Retinal pigment epithelial cell (primary cell): ENCODE measurements at regions not wholly inside any gene's neighbourhood (a gene's known extent, or its start where the extent isn't known, plus 50 kb on each side); places are given as distances from the start of the nearest gene placed in this dataset.

ENCODE experiments used
- DNase-seq: peaks from one replicate; pipeline ENCODE4 v3.0.0-alpha.2; 2010; ENCODE audit warnings: low read depth
- H3K4me3 ChIP-seq: 2 replicates; pipeline ENCODE4 v1.5.1; 2011; ENCODE audit warnings: mild to moderate bottlenecking, low read length, control low read depth, moderate library complexity
- TF ChIP-seq, protein P1 (sequence below): conservative IDR thresholded peaks from 2 replicates; pipeline ENCODE4 v1.5.1; 2011; ENCODE audit warnings: low read depth, low read length, control low read depth, inconsistent platforms

DNA sequence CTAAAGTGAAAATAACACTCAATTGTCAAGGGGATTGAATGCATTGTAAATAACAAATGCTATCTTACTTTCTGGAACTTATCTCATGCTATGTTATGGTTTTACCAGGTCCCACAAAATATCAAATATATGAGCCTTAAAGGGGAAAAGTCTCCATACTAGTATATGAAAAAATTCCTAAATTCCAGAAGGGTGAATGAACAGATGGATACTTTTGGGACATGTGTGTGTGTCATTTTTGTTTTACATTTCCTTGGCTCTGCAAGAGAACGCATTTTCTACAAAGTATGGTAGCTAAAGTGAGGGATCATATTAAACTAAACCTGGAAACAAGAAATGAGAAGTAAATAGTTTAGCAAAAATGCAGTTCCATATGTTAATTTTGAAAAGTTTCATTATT, 682.8 kb downstream of the INHBA start:
- no peak overlapping the region for H3K4me3 ChIP-seq
- DNase-seq = no peak
- TF ChIP-seq, protein P1, sequence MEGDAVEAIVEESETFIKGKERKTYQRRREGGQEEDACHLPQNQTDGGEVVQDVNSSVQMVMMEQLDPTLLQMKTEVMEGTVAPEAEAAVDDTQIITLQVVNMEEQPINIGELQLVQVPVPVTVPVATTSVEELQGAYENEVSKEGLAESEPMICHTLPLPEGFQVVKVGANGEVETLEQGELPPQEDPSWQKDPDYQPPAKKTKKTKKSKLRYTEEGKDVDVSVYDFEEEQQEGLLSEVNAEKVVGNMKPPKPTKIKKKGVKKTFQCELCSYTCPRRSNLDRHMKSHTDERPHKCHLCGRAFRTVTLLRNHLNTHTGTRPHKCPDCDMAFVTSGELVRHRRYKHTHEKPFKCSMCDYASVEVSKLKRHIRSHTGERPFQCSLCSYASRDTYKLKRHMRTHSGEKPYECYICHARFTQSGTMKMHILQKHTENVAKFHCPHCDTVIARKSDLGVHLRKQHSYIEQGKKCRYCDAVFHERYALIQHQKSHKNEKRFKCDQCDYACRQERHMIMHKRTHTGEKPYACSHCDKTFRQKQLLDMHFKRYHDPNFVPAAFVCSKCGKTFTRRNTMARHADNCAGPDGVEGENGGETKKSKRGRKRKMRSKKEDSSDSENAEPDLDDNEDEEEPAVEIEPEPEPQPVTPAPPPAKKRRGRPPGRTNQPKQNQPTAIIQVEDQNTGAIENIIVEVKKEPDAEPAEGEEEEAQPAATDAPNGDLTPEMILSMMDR = no peak

DNA sequence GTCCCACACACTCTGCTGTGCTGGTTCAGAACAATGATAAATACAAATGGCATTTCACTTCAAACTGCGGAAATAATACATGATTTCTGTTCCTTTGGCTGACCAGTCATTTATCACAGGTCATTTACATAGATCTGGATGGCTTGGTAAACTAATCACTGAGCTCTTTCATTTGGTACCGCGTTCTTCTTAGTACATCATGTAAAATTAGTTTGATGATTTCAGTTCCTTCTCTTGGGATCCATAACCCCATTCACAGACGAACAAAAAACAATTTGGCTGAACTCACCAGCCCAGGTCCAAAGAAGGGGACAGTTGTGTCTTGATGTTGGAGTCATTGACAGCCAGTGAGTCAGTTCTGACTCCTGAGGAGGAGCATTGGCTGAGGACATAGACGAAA, 689.8 kb downstream of the INHBA start:
- no peak for DNase-seq
- H3K4me3 ChIP-seq = no peak overlapping the region
- TF ChIP-seq, protein P1 = no peak

DNA sequence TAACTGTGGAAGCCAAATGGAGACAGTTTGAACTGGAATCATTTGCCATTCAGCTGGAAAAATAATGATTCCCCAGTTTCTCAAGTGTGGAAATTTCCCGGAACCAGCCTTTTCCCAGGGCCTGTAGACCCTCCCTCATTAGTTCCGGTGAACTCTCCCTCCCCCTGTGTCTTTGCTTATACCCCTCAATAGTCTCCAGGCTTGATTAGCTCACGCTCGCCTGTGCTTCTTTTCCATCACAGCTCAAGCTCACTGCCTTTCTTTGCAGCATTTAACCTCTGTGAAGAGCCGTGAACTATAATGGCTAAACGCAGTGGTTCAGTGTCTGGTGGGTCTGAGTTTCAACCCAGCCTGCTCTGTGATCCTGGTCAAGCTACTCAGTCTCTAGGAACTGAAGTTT, 690.8 kb downstream of the INHBA start:
- TF ChIP-seq, protein P1 = no peak
- no peak for DNase-seq

DNA sequence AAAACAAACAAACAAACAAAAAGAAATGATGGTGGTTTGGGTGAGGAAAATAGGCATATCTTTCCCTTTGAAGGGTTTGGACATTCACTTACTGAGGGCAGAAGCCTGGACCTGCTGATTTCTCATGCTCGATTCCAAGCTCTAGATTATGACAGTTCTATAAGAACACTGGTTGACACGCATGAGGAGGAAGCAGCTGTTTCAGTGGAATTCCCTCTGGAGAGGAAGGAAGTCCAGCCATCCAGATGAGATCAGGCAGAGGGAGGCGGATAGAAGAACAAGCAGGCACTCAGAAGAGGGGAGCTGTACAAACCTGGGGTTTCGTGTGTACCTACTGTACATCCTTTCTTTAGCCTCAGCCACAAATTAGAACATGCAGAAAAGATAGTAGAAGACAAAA, 691.9 kb downstream of the INHBA start:
- H3K4me3 ChIP-seq = no peak overlapping the region
- TF ChIP-seq, protein P1 = no peak
- no peak for DNase-seq

More for the DNA sequence above, 690.8 kb downstream of the INHBA start:
- no peak overlapping the region for H3K4me3 ChIP-seq

DNA sequence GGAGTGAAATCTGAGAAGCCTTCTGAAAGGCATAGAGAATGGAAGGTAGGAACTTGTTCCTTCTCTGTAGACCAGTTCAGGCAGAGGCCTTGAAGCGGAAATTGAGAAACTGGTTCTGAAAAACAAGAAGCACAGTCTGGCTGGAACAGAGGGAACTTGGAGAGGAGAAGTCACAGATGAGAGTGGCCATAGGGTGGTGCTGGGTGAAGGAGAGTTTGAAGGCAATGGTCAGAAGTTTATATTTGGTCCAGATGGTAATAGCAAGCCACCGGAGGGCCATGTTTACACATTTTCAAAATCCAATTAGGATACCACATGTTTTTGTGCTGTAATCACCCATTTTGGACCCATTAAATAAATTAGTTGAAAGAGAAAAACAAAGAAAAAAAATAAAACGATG, 692.5 kb downstream of the INHBA start:
- DNase-seq = no peak
- TF ChIP-seq, protein P1 = peak; percentile 8
- no peak overlapping the region for H3K4me3 ChIP-seq

DNA sequence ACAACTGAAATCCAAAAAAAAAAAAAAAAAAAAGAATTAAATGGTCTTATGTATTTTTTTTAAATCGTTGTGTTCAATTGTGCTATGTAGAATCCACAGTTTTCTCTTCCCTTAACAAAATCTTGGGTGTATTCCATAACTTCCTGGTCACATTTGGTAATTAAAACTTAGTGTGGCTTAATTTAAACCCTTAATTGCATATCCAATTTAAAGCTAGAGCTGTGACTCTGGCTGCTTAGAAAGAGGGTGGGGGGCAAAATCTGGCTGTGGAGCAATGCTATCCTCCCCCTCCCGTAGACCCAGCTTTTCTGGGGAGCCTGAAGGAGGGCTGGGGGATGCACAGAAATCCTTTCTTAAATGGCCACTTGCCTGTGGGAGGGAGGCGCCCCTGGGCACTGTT, 695.1 kb downstream of the INHBA start:
- H3K4me3 ChIP-seq = no peak overlapping the region
- DNase-seq = no peak
- TF ChIP-seq, protein P1 = no peak

DNA sequence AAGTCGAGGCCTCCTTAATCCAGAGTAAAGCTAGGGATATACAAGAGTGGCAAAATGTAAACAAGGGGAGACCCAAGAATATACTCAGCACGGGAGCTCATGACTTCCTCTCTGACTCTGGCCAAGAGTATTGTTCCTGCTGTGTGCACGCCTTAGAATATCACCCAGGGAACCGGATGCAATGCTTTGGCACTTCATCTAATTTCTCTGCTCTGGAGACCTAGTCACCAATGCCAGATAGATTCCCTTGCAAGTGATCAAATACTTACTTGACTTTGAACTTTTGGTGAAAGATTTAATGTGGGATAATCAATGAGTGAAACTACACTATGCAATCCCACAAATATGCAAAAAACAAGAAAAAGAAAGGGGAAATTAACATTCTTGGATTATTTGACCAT, 695.5 kb downstream of the INHBA start:
- peak; percentile 17 for DNase-seq
- TF ChIP-seq, protein P1 = no peak
- no peak overlapping the region for H3K4me3 ChIP-seq
